Upper lobe of left lung (tissue), 4 donors: ENCODE measurements at regions not wholly inside any gene's neighbourhood (a gene's known extent, or its start where the extent isn't known, plus 50 kb on each side); places are given as distances from the start of the nearest gene placed in this dataset.

Experiments
- CTCF ChIP-seq, 6 experiments: fragments of 450-650 bp in 4 of 6; fragments of 200-600 bp in 2 of 6; sonication (generic) in 2 of 6; IDR thresholded peaks; one replicate each; pipeline ENCODE4 v1.5.1; 2016 to 2019; ENCODE audit warnings: antibody characterized with exemption in 6 of 6
- EP300 ChIP-seq, 4 donors: sonication (generic); formaldehyde crosslinking; IDR thresholded peaks; one replicate each; pipeline ENCODE4 v1.5.1; 2017; ENCODE audit warnings: antibody characterized with exemption in 4 of 4, control low read depth in 2 of 4
- POLR2A ChIP-seq, 4 donors: fragments of 450-650 bp; IDR thresholded peaks; one replicate each; pipeline ENCODE4 v1.5.1; 2016 to 2017; ENCODE audit warnings: antibody characterized with exemption in 4 of 4, mild to moderate bottlenecking in 2 of 4
- POLR2AphosphoS5 ChIP-seq, 2 donors: sonication (generic); formaldehyde crosslinking; IDR thresholded peaks; one replicate each; pipeline ENCODE4 v1.5.1; 2017; ENCODE audit warnings: antibody characterized with exemption in 2 of 2

GRCh38 chr6:100274147-100274546 is 190.6 kb downstream of the SIM1 start:
- no peak for TF ChIP-seq CTCF (IDR thresholded peaks at IDR 0.05)
- TF ChIP-seq EP300 (IDR thresholded peaks at IDR 0.05) = no peak
- TF ChIP-seq POLR2A (IDR thresholded peaks at IDR 0.05) = no peak
- TF ChIP-seq POLR2AphosphoS5 (IDR thresholded peaks at IDR 0.05) = no peak
